ENCODE measurements at regions not wholly inside any gene's neighbourhood (a gene's known extent, or its start where the extent isn't known, plus 50 kb on each side); places are given as distances from the start of the nearest gene placed in this dataset.

GRCh38 chr5:116799401-116799800 lies 224.8 kb upstream of the SEMA6A start:
- POLR2A ChIA-PET = no interaction called here
- TF ChIP-seq FOXA1 (IDR thresholded peaks at IDR 0.05) (no peak), FOXK2 (IDR thresholded peaks at IDR 0.05) (no peak), SP1 (IDR thresholded peaks at IDR 0.05) (no peak), L3MBTL2 (conservative IDR thresholded peaks at IDR 0.05) (no peak)
- no peak for DNase-seq (ENCODE audit: extremely low spot score)
- CTCF ChIA-PET = no interaction called here

DNA sequence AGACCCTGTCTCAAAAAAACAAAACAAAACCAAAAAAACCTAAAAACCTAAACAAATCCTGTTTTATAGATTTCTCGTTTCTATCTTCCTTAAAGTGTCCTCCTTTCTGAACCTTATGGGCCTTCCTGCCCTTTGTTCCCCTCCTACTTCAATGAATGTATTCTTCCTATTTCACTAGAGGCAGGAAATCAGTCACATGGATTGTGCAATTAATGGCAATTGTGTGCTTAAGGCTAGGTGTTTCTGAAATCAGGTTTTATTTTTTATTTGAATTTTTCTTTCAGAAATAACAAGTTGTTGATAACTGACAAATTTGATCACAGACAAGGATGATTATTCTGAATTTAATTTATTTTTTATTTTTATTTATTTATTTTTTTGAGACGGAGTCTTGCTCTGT lies 220.6 kb upstream of the SEMA6A start:
- DNase-seq (ENCODE audit: extremely low spot score) = no peak
- TF ChIP-seq TARDBP (IDR thresholded peaks at IDR 0.05) = no peak
- TF ChIP-seq ZNF384 (IDR thresholded peaks at IDR 0.05) = no peak
- TF ChIP-seq SP1 (IDR thresholded peaks at IDR 0.05) = no peak
- no peak for TF ChIP-seq LEF1 (IDR thresholded peaks at IDR 0.05; ENCODE audit: borderline replicate concordance)
- no peak for TF ChIP-seq BHLHE40 (IDR thresholded peaks at IDR 0.05; ENCODE audit: borderline replicate concordance)
- TF ChIP-seq FOXA1 (IDR thresholded peaks at IDR 0.05) = no peak
- no peak for TF ChIP-seq HDGF (IDR thresholded peaks at IDR 0.05; ENCODE audit: borderline replicate concordance)
- no peak for TF ChIP-seq ELF4 (IDR thresholded peaks at IDR 0.05)
- TF ChIP-seq FOXM1 (IDR thresholded peaks at IDR 0.05; ENCODE audit: borderline replicate concordance) = no peak
- no peak for TF ChIP-seq NFRKB (IDR thresholded peaks at IDR 0.05)
- ChIA-PET CTCF (no interaction called here), POLR2A (no interaction called here)

DNA sequence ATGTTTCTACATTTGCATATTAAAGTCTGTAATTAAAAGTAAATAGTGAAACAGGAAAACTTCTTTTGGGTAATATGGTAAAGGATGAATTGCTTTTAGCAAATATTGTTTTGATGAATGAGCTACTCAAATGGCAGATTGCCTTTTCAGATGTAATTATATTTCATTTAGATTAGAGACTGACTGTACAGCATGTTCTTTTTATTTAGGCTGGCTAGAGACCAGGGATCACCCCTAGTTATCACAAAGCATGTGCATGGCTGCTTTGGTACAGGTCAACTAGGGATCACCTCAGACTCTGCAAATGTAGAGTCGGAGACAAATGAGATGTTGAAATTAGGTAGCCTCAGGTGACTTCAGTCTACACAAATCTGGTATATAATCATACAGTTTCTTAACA lies 214.9 kb upstream of the SEMA6A start:
- ChIA-PET POLR2A (no interaction called here), CTCF (no interaction called here)
- DNase-seq (ENCODE audit: extremely low spot score) = no peak
- no peak for TF ChIP-seq SUZ12 (IDR thresholded peaks at IDR 0.05)
- no peak for TF ChIP-seq ARNT (IDR thresholded peaks at IDR 0.05)
- no peak for TF ChIP-seq BHLHE40 (IDR thresholded peaks at IDR 0.05; ENCODE audit: borderline replicate concordance)

- TF ChIP-seq FOXA1 (IDR thresholded peaks at IDR 0.05) = no peak
- no peak for TF ChIP-seq ARNT (IDR thresholded peaks at IDR 0.05)
- TF ChIP-seq LEF1 (IDR thresholded peaks at IDR 0.05; ENCODE audit: borderline replicate concordance) = no peak
- TF ChIP-seq TARDBP (IDR thresholded peaks at IDR 0.05) = no peak
- TF ChIP-seq CTBP1 (IDR thresholded peaks at IDR 0.05; ENCODE audit: borderline replicate concordance) = no peak
- no peak for TF ChIP-seq SUZ12 (IDR thresholded peaks at IDR 0.05)
- TF ChIP-seq FOXK2 (IDR thresholded peaks at IDR 0.05) = no peak
- TF ChIP-seq ELF4 (IDR thresholded peaks at IDR 0.05) = no peak
- TF ChIP-seq, protein P1, sequence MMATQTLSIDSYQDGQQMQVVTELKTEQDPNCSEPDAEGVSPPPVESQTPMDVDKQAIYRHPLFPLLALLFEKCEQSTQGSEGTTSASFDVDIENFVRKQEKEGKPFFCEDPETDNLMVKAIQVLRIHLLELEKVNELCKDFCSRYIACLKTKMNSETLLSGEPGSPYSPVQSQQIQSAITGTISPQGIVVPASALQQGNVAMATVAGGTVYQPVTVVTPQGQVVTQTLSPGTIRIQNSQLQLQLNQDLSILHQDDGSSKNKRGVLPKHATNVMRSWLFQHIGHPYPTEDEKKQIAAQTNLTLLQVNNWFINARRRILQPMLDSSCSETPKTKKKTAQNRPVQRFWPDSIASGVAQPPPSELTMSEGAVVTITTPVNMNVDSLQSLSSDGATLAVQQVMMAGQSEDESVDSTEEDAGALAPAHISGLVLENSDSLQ (IDR thresholded peaks at IDR 0.05) = no peak
- TF ChIP-seq L3MBTL2 (conservative IDR thresholded peaks at IDR 0.05) = no peak
- TF ChIP-seq FOXM1 (IDR thresholded peaks at IDR 0.05; ENCODE audit: borderline replicate concordance) = no peak
- no peak for TF ChIP-seq NFRKB (IDR thresholded peaks at IDR 0.05)
- TF ChIP-seq SP1 (IDR thresholded peaks at IDR 0.05) = no peak
- no peak for TF ChIP-seq ZNF384 (IDR thresholded peaks at IDR 0.05)
- TF ChIP-seq HDGF (IDR thresholded peaks at IDR 0.05; ENCODE audit: borderline replicate concordance) = no peak
- no peak for TF ChIP-seq BHLHE40 (IDR thresholded peaks at IDR 0.05; ENCODE audit: borderline replicate concordance)
- no peak for DNase-seq (ENCODE audit: extremely low spot score)
- CTCF ChIA-PET = no interaction called here
- POLR2A ChIA-PET = no interaction called here
These were observed 214.3 kb upstream of the SEMA6A start for GRCh38 chr5:116788851-116789403.

DNA sequence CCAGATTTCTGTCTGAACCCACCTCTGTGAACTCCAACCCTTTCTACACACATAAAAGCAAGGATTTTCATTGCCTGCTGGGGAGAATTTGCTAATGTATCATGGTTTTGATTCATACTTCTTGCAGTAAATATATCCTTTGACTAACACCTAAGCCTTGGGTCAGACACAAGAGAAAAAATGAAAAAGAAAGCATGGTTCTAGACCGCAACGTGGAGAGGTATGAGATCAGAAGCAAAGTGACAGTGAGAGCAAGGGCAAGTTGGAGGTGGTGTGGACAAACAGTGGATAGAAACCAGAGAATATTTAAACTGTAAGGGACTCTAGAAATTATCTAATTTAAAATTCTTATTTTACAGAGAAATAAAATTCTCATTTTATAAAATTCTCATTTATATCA lies 212.9 kb upstream of the SEMA6A start:
- TF ChIP-seq ARNT (IDR thresholded peaks at IDR 0.05) (no peak), BHLHE40 (IDR thresholded peaks at IDR 0.05; ENCODE audit: borderline replicate concordance) (no peak), FOXK2 (IDR thresholded peaks at IDR 0.05) (no peak), NFRKB (IDR thresholded peaks at IDR 0.05) (no peak), LEF1 (IDR thresholded peaks at IDR 0.05; ENCODE audit: borderline replicate concordance) (no peak), ELF4 (IDR thresholded peaks at IDR 0.05) (no peak), ZNF384 (IDR thresholded peaks at IDR 0.05) (no peak), FOXM1 (IDR thresholded peaks at IDR 0.05; ENCODE audit: borderline replicate concordance) (no peak), SUZ12 (IDR thresholded peaks at IDR 0.05) (no peak), L3MBTL2 (conservative IDR thresholded peaks at IDR 0.05) (no peak), CTBP1 (IDR thresholded peaks at IDR 0.05; ENCODE audit: borderline replicate concordance) (no peak), TARDBP (IDR thresholded peaks at IDR 0.05) (no peak), HDGF (IDR thresholded peaks at IDR 0.05; ENCODE audit: borderline replicate concordance) (no peak), FOXA1 (IDR thresholded peaks at IDR 0.05) (no peak), SP1 (IDR thresholded peaks at IDR 0.05) (no peak)
- TF ChIP-seq, protein P1 (IDR thresholded peaks at IDR 0.05) = no peak
- POLR2A ChIA-PET = no interaction called here
- DNase-seq (ENCODE audit: extremely low spot score) = no peak
- CTCF ChIA-PET = no interaction called here

- ChIA-PET POLR2A (interaction anchor here (1.1 kb wide), 1 partner anchor 210 kb away, joined by 3 read pairs; no protein-coding TSS in a partner anchor), CTCF (no interaction called here)
- DNase-seq (ENCODE audit: extremely low spot score) = no peak
- TF ChIP-seq FOXK2 (IDR thresholded peaks at IDR 0.05) = no peak
- TF ChIP-seq HDGF (IDR thresholded peaks at IDR 0.05; ENCODE audit: borderline replicate concordance) = no peak
- TF ChIP-seq FOXA1 (IDR thresholded peaks at IDR 0.05) = no peak
- no peak for TF ChIP-seq LEF1 (IDR thresholded peaks at IDR 0.05; ENCODE audit: borderline replicate concordance)
- TF ChIP-seq CTBP1 (IDR thresholded peaks at IDR 0.05; ENCODE audit: borderline replicate concordance) = no peak
- TF ChIP-seq, protein P1 (IDR thresholded peaks at IDR 0.05) = no peak
These were observed 210.5 kb upstream of the SEMA6A start for GRCh38 chr5:116785106-116785505.

Data from HEK293T (cell line).